ENCODE measurements at regions not wholly inside any gene's neighbourhood (a gene's known extent, or its start where the extent isn't known, plus 50 kb on each side); places are given as distances from the start of the nearest gene placed in this dataset.

DNA sequence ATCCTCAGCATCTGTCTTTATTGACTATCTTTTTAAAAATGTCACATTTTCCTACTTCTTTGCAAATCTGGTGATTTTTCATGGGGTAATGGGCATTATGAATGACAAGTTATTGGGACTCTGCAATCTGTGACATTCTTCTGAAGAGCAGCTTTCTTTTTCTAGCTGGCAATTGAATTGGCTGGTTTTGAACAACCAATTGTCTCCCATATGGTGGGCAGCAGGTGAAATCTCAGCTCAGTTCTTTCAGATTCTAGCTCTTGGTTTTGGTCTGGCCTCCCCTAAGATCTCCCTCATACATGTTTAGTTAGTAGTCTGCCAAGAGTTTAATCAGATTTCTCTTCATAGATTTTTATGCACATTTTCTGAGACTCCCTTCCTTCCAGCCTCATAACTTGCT, 107.9 kb upstream of the EPB41L3 start:
- no peak overlapping the region for H3K4me3 Mint-ChIP-seq
- peaks cover 3% of the 10 kb centered on the region for H3K9me3 Mint-ChIP-seq
- no peaks in the 10 kb centered on the region for H3K27me3 Mint-ChIP-seq (ENCODE audit: low read depth)
- H3K4me1 Mint-ChIP-seq, result no peaks in the 10 kb centered on the region
- TF ChIP-seq, protein P1, sequence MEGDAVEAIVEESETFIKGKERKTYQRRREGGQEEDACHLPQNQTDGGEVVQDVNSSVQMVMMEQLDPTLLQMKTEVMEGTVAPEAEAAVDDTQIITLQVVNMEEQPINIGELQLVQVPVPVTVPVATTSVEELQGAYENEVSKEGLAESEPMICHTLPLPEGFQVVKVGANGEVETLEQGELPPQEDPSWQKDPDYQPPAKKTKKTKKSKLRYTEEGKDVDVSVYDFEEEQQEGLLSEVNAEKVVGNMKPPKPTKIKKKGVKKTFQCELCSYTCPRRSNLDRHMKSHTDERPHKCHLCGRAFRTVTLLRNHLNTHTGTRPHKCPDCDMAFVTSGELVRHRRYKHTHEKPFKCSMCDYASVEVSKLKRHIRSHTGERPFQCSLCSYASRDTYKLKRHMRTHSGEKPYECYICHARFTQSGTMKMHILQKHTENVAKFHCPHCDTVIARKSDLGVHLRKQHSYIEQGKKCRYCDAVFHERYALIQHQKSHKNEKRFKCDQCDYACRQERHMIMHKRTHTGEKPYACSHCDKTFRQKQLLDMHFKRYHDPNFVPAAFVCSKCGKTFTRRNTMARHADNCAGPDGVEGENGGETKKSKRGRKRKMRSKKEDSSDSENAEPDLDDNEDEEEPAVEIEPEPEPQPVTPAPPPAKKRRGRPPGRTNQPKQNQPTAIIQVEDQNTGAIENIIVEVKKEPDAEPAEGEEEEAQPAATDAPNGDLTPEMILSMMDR (IDR thresholded peaks at IDR 0.05; ENCODE audit: unreplicated experiment in 3 of 3), result no peak
- H3K36me3 Mint-ChIP-seq (ENCODE audit: low read depth), result no peaks in the 10 kb centered on the region
- H3K27ac Mint-ChIP-seq, result no peak overlapping the region

DNA sequence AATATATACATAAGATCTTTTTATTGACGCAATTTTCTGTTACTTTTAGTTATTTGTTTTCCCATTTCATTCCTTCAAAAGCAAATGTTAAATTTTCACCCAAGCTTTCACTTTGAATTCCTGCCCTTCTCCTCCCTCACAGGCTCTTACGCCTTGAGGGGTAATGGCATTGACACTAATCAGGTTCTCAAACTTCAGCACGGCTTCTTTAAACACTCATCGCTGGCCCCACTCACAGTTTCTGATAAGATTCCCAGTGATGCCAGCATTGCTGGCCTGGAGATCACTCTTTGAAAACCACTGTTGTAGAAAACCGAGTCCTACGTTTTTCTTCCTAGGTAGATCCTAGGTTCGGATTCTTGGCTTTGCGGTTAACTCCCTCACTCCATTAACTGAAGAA, 105.6 kb upstream of the EPB41L3 start:
- H3K9me3 Mint-ChIP-seq, result peaks cover 3% of the 10 kb centered on the region

DNA sequence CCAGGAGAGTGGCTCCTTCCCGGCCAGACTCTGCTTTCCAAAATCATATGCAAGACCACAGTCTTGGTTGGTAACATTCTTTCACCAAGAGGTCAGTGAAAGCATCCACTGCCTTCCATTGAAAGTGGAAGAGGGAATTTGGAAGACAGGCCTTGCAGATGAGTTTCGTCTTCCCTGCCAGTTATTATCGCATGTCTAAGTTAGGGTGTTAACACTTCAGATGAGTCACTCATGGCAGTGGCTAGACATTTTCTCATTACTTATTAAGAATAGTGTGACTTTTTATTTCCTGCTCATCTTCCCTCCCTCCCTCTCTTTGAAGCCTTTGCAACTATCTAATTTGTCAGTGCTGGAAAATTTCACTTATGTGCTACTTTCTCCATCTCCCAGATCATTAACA, 102.9 kb upstream of the EPB41L3 start:
- no peaks in the 10 kb centered on the region for H3K4me1 Mint-ChIP-seq
- no peak overlapping the region for H3K4me3 Mint-ChIP-seq
- H3K27me3 Mint-ChIP-seq (ENCODE audit: low read depth), result no peaks in the 10 kb centered on the region
- H3K9me3 Mint-ChIP-seq, result peaks cover 3% of the 10 kb centered on the region
- no peak overlapping the region for H3K27ac Mint-ChIP-seq
- no peaks in the 10 kb centered on the region for H3K36me3 Mint-ChIP-seq (ENCODE audit: low read depth)
- TF ChIP-seq, protein P1 (IDR thresholded peaks at IDR 0.05; ENCODE audit: unreplicated experiment in 3 of 3), result no peak

More for the DNA sequence above, 105.6 kb upstream of the EPB41L3 start:
- H3K27ac Mint-ChIP-seq, result no peak overlapping the region
- no peaks in the 10 kb centered on the region for H3K4me1 Mint-ChIP-seq
- H3K36me3 Mint-ChIP-seq (ENCODE audit: low read depth), result no peaks in the 10 kb centered on the region
- H3K4me3 Mint-ChIP-seq, result no peak overlapping the region
- TF ChIP-seq, protein P1 (IDR thresholded peaks at IDR 0.05; ENCODE audit: unreplicated experiment in 3 of 3), result no peak
- H3K27me3 Mint-ChIP-seq (ENCODE audit: low read depth), result no peaks in the 10 kb centered on the region

DNA sequence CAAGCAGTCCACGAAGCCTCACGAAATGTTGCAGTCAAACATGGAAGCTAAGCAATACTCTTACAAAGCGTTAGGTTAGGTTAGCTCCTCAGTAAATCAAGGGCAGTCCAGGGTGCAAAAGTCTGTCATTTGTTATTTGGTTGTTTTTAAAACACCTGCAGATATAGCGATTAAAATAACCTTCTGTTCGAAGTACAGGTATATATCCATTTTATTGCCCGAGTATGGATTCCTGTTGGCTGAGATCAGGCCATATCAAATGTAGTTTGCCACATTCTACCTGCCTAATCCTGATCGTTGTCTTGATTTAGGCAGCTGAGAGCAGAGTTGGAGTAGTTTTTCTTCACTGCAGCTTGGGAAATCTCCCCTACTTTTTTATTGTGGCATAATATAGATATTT, 99.5 kb upstream of the EPB41L3 start:
- Mint-ChIP-seq H3K27me3 (ENCODE audit: low read depth) (peaks cover 10% of the 10 kb centered on the region), H3K4me3 (no peak overlapping the region), H3K4me1 (no peaks in the 10 kb centered on the region), H3K9me3 (no peaks in the 10 kb centered on the region), H3K27ac (no peak overlapping the region), H3K36me3 (ENCODE audit: low read depth) (no peaks in the 10 kb centered on the region)
- TF ChIP-seq, protein P1 (IDR thresholded peaks at IDR 0.05; ENCODE audit: unreplicated experiment in 3 of 3), result no peak

DNA sequence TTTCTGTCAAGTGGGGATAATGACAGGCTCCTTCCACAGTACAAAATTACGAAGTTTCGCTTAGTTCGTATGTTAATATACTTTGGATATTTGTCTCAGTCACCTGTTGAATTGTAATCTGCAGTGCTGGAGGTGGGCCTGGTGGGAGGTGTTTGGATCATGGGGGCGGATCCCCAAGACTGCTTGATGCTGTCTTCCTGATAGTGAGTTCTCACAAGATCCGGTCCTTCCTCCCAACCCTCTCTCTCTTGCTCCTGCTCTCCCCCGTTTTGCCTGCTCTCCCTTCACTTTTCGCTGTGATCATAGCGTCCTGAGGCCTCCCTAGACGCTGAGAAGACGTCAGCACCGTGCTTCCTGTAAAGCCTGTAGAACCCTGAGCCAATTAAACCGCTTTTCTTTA, 97.1 kb upstream of the EPB41L3 start:
- TF ChIP-seq, protein P1 (IDR thresholded peaks at IDR 0.05; ENCODE audit: unreplicated experiment in 3 of 3), result no peak
- Mint-ChIP-seq H3K36me3 (ENCODE audit: low read depth) (no peaks in the 10 kb centered on the region), H3K27ac (no peak overlapping the region), H3K4me1 (no peaks in the 10 kb centered on the region), H3K4me3 (no peak overlapping the region), H3K27me3 (ENCODE audit: low read depth) (peaks cover 16% of the 10 kb centered on the region), H3K9me3 (no peaks in the 10 kb centered on the region)

DNA sequence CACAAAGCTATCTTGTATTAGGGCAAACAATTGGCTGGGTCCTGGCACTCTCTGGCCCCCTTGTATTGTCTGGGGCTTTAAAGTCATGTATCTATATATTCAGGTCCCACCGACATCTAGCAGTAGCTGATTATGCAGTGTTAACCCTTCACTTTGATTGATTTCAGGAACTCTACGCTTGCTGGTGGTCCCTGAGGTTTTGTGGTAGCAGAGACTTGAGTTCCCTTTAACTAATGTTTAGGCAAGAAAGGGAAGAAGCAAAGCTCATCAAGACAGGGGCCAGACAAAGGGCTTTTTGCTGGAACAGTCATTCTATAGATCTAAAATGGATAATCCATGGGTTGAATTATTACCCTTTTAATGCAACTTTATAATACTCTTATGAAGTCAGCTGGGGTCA, 95.3 kb upstream of the EPB41L3 start:
- no peak overlapping the region for H3K27ac Mint-ChIP-seq
- TF ChIP-seq, protein P1 (IDR thresholded peaks at IDR 0.05; ENCODE audit: unreplicated experiment in 3 of 3), result no peak
- H3K9me3 Mint-ChIP-seq, result no peaks in the 10 kb centered on the region
- no peaks in the 10 kb centered on the region for H3K4me1 Mint-ChIP-seq
- no peak overlapping the region for H3K4me3 Mint-ChIP-seq
- no peaks in the 10 kb centered on the region for H3K36me3 Mint-ChIP-seq (ENCODE audit: low read depth)
- peaks cover 22% of the 10 kb centered on the region for H3K27me3 Mint-ChIP-seq (ENCODE audit: low read depth)
